HUDEP-2 (cell line): ENCODE measurements at regions not wholly inside any gene's neighbourhood (a gene's known extent, or its start where the extent isn't known, plus 50 kb on each side); places are given as distances from the start of the nearest gene placed in this dataset.

ENCODE experiments used
- DNase-seq, 76 experiments: peaks; one replicate each; lab custom pipeline; 2025; ENCODE audit not compliant: unreplicated experiment in 76 of 76; lab: John Stamatoyannopoulos, UW

- DNase-seq: no peak
These were observed 168.0 kb downstream of the TMTC3 start for GRCh38 chr12:88310069-88310468.

DNA sequence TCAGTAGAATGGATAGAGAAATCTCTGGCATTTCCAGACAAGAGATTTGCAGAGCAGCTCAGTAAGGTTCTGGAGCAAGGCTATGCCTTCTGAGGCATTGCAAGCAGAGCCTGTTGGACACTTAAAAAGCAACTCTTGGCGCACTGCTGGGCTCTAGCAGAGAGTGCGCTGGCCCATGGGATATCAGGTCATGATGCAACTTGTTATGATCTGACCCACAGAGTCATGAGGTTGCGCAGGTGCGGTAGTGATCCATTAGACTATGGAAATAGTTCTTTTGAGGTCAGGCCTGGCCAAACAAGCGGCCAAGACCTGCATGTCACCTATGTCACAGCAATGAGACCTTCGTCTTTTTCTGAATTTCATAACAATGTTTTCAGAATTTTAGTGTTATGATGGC, 168.6 kb downstream of the TMTC3 start:
- DNase-seq: no peak

- DNase-seq: no peak
These were observed 171.4 kb downstream of the TMTC3 start for GRCh38 chr12:88313554-88313953.

GRCh38 chr12:88314706-88315105, 172.6 kb downstream of the TMTC3 start:
- DNase-seq: no peak

- no peak for DNase-seq
These were observed 176.6 kb downstream of the TMTC3 start for GRCh38 chr12:88318726-88319125.

DNA sequence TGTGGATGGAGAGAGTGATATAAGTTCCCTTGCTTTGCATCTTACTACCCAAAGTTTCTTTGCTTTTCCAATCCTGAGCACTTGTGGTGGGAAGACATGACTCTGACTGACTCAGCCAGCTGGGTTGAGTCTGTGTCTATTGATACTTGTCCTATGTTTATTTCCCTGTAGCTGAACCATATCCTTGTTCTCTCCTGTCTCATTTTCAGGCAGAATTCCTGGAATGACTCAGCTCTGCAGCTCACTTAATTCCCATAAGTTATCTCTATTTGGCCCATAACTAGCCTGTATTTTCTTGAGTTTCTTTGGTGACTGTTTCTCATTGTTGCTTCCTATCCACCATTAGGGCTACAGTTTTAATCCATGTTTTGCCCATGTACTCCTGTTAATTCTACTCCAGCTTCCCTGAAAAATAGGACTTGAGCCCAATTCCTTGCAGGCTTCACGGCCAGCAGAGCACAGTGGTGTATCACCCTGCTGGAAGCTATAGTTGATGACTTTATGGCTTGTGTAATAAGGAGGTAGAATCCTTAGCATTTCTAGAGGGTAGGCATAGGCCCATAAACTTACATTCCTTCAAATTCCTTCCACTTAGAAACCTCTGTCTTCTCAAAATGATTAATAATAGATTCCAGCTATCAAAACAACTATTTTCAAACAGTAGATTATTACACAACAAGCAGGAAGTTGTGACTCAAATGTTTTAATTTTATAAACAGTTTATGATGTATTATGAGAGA, 183.1 kb downstream of the TMTC3 start:
- no peak for DNase-seq

GRCh38 chr12:88325816-88326189, 183.7 kb downstream of the TMTC3 start:
- no peak for DNase-seq

DNA sequence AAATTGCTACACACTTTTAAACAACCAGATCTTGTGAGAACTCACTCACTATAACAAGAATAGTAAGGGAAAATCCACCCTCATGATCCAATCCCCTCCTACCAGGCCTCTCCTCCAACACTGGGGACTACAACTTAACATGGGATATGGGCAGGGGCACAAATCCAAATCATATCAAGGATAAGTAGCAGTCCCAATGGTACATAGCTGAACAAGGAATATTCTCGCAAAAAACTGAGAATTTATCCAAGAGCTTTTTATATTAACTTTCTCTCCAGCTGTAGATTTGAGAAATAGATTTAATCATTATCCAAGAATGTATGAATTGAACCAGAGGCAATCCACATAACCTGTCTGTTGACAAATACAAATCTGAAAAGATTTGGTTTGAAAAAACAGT, 185.2 kb downstream of the TMTC3 start:
- DNase-seq: no peak

DNA sequence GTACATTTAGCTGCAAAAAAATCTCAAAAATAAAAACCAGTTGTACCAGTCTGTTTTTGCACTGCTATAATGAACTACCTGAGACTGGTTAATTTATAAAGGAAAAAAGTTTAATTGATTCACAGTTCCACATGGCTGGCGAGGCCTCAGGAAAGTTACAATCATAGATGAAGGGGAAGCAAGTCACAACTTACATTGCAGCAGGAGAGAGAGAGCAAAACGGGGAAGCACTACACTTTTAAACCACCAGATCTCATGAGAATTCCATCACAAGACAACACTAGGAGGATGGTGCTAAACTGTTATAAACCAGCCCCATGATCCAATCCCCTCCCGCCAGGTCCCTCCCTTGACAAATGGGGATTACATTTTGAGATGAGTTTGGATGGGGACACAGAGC, 186.0 kb downstream of the TMTC3 start:
- no peak for DNase-seq

- DNase-seq: no peak
These were observed 187.7 kb downstream of the TMTC3 start for GRCh38 chr12:88329833-88330232.

GRCh38 chr12:88334271-88334670, 192.2 kb downstream of the TMTC3 start:
- DNase-seq: no peak

DNA sequence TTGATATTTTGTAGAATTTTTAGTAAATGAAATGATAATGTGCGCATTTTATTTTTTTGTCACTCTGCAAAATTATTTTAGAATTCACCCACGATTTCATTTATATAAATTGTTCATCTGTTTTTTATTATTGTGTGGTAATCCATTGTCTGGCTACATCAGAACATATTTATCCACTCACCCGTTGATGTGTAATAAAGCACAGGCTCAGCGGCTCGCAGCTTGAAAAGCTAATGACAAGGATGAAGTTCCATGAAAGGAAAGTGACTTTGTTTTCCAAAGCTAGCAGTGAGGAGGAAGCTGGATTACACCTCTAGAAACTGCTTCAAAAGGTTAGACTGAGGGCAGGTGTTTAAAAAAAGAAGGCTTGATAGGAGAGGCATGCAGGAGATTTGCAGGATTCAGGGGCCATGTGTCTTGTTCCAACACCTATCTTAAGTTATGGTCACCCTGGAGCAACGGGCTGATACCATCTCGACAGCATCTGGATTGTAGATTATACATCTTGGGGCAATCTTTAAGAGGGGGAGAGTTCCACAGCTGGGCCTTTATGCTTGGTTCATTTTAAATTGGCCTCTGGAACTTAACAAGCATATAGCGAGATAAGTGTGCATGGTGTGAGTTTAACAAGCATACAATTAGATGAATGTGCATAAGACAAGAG, 194.1 kb downstream of the TMTC3 start:
- DNase-seq: no peak

GRCh38 chr12:88338486-88338885, 196.4 kb downstream of the TMTC3 start:
- no peak for DNase-seq

- DNase-seq: no peak
These were observed 197.3 kb downstream of the TMTC3 start for GRCh38 chr12:88339254-88339949.

GRCh38 chr12:88339966-88340365, 197.9 kb downstream of the TMTC3 start:
- no peak for DNase-seq

- DNase-seq: no peak
These were observed 200.2 kb downstream of the TMTC3 start for GRCh38 chr12:88342251-88342806.

GRCh38 chr12:88351146-88351545, 209.0 kb downstream of the TMTC3 start:
- DNase-seq: no peak

DNA sequence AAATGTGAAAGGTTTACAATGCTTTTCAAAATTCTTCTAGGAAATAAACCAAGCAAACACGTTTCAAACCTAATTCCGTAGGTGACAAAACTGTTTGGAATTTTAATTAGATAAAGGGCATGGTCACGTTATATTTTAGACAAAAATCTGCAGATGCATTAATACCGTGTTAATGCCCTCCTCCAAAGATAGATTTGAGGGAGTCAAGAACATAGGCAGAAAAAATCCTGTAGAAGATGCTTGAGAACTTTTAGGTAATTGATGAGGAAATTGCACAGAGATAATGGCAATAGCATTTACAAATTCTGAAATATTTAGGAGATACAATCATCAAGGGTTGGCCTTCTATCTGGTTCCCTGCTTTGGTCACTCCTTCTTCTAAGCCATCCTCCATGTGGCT, 212.6 kb downstream of the TMTC3 start:
- DNase-seq: no peak

- DNase-seq: no peak
These were observed 218.2 kb downstream of the TMTC3 start for GRCh38 chr12:88360343-88360742.

DNA sequence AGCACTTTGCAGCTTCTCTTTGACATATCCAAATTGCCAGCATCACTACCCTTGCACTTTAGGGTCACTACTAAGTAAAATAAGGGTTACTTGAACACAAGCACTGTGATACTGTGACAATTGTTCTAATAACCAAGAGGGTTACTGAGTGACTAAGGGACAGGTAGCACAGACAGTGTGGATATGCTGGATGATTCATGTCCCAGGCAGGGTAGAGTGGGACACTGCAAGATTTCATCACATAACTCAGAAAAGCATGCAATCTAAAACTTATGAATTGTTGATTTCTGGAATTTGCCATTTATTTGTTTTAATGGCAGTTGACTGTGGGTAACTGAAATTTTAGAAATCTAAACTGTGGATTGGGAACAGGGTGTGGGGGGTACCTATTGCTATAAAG, 218.8 kb downstream of the KITLG start:
- DNase-seq: no peak

GRCh38 chr12:88362439-88362838, 217.8 kb downstream of the KITLG start:
- no peak for DNase-seq

- no peak for DNase-seq
These were observed 214.9 kb downstream of the KITLG start for GRCh38 chr12:88365403-88365802.
